ENCODE measurements at regions not wholly inside any gene's neighbourhood (a gene's known extent, or its start where the extent isn't known, plus 50 kb on each side); places are given as distances from the start of the nearest gene placed in this dataset.

DNA sequence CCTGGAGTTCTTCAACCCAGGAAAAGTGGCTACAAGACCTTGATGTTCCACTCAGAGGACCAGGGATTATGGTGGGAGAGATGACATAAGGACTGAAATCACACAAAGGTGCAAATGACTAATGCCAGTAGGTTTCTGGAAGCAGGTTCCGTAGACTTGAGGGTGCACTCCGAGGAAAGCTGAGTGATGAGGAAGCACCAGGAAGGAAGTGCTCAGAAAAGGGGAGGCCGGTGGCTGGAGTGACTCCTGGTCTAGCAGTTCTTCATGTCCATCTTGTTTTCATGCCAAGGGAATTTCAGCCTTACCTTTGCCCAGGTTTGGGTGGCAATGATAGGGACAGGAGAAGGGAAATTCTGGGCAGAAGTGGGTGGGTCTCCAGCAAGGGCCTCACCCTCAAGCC, 74.5 kb downstream of the TMEM17 start:
- H3K27ac ChIP-seq: no peak overlapping the region
- intact Hi-C loops (cut with DNase I): no loop called here
- H3K27me3 ChIP-seq: no peaks in the 10 kb centered on the region
- no peak overlapping the region for H3K4me3 ChIP-seq
- TF ChIP-seq, protein P1, sequence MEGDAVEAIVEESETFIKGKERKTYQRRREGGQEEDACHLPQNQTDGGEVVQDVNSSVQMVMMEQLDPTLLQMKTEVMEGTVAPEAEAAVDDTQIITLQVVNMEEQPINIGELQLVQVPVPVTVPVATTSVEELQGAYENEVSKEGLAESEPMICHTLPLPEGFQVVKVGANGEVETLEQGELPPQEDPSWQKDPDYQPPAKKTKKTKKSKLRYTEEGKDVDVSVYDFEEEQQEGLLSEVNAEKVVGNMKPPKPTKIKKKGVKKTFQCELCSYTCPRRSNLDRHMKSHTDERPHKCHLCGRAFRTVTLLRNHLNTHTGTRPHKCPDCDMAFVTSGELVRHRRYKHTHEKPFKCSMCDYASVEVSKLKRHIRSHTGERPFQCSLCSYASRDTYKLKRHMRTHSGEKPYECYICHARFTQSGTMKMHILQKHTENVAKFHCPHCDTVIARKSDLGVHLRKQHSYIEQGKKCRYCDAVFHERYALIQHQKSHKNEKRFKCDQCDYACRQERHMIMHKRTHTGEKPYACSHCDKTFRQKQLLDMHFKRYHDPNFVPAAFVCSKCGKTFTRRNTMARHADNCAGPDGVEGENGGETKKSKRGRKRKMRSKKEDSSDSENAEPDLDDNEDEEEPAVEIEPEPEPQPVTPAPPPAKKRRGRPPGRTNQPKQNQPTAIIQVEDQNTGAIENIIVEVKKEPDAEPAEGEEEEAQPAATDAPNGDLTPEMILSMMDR (IDR thresholded peaks at IDR 0.05): no peak
- no peaks in the 10 kb centered on the region for H3K4me1 ChIP-seq
- no peaks in the 10 kb centered on the region for H3K9me3 ChIP-seq
- no peaks in the 10 kb centered on the region for H3K36me3 ChIP-seq
- DNase-seq (ENCODE audit: low spot score in 2 of 2): peak in 1 of 2 donors; percentile 9

- TF ChIP-seq, protein P1 (IDR thresholded peaks at IDR 0.05): no peak
- intact Hi-C loops (cut with DNase I): no loop called here
- no peaks in the 10 kb centered on the region for H3K27me3 ChIP-seq
- no peak overlapping the region for H3K4me3 ChIP-seq
- no peak for DNase-seq (ENCODE audit: low spot score in 2 of 2)
- no peaks in the 10 kb centered on the region for H3K9me3 ChIP-seq
- H3K27ac ChIP-seq: no peak overlapping the region
- no peaks in the 10 kb centered on the region for H3K4me1 ChIP-seq
- no peaks in the 10 kb centered on the region for H3K36me3 ChIP-seq
These were observed 75.8 kb downstream of the TMEM17 start for GRCh38 chr2:62430146-62430545.

GRCh38 chr2:62427146-62427545, 78.8 kb downstream of the TMEM17 start:
- intact Hi-C loops (cut with DNase I): no loop called here
- Histone ChIP-seq H3K36me3 (no peaks in the 10 kb centered on the region), H3K4me3 (no peak overlapping the region), H3K27ac (no peak overlapping the region), H3K9me3 (no peaks in the 10 kb centered on the region), H3K4me1 (no peaks in the 10 kb centered on the region), H3K27me3 (no peaks in the 10 kb centered on the region)
- DNase-seq (ENCODE audit: low spot score in 2 of 2): peak in 1 of 2 donors; percentile 52
- TF ChIP-seq, protein P1 (IDR thresholded peaks at IDR 0.05): no peak

- Histone ChIP-seq H3K4me3 (no peak overlapping the region), H3K27me3 (no peaks in the 10 kb centered on the region), H3K4me1 (no peaks in the 10 kb centered on the region), H3K27ac (no peak overlapping the region), H3K9me3 (no peaks in the 10 kb centered on the region), H3K36me3 (no peaks in the 10 kb centered on the region)
- intact Hi-C loops (cut with DNase I): no loop called here
- DNase-seq (ENCODE audit: low spot score in 2 of 2): peak in 1 of 2 donors; percentile 61
- TF ChIP-seq, protein P1 (IDR thresholded peaks at IDR 0.05): no peak
These were observed 79.7 kb downstream of the TMEM17 start for GRCh38 chr2:62426154-62426912.

DNA sequence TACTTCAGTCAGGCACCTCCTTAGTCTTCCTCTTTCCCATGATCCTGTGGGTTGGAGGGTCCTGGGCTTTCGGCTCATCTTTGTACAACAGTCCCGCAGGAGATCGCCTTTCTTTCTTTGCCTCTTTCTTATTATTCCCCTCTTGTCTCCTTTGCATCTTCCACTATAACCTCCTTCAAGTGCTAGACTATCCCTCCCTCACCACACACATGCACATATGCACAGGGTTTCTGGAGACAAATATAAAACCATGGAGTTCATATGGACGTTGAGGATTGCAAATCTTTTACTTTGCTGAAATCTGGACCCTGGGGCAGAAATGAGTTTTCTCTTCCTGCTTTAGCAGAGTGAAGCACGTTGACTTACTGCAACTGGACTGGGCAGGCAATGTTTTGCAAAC, 80.3 kb downstream of the TMEM17 start:
- Histone ChIP-seq H3K4me1 (no peaks in the 10 kb centered on the region), H3K27me3 (no peaks in the 10 kb centered on the region), H3K36me3 (no peaks in the 10 kb centered on the region), H3K9me3 (no peaks in the 10 kb centered on the region), H3K4me3 (no peak overlapping the region), H3K27ac (no peak overlapping the region)
- intact Hi-C loops (cut with DNase I): no loop called here
- TF ChIP-seq, protein P1 (IDR thresholded peaks at IDR 0.05): no peak
- peak in 1 of 2 donors; percentile 7 for DNase-seq (ENCODE audit: low spot score in 2 of 2)
